Daoy (cell line): ENCODE measurements at regions not wholly inside any gene's neighbourhood (a gene's known extent, or its start where the extent isn't known, plus 50 kb on each side); places are given as distances from the start of the nearest gene placed in this dataset.
A peak's percentile ranks its signal among the peaks of the same experiment; 100 is the strongest.
"Not testable (repeated sequence)": the region's sequence is repeated elsewhere in the genome, so short reads cannot be mapped to it uniquely, and the experiment has no call there.

ENCODE experiments used
- DNase-seq: peaks from one replicate; pipeline ENCODE4 v3.0.0-alpha.2; 2015; ENCODE audit warnings: low read depth

DNA sequence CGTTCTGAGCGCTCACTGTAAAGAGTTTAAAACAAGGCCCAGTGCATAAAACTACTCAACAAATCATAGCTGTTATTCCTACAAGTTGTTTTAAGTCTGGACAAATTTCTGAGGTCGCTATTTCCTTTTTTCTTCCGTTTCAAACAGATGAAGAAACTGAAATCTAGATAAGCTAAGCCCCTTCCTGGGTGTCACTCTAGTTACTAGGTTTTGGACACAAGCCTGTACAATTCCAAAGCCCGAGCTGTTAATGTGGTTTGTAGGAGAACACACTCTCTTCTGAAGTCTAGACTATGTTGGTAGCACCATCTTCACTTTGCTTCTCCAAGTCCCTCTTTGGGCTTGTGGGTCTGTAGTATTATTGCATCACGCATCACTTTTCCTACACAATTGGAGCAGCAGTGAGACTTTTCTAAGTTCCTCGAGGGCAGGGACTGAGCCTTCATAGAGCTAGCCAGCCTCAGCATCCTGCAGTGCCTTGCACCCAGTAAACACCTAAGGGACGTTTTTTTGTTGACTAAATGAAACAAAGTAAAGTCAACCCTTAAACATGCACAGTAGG is 142.6 kb upstream of the PROK2 start:
- no peak for DNase-seq

DNA sequence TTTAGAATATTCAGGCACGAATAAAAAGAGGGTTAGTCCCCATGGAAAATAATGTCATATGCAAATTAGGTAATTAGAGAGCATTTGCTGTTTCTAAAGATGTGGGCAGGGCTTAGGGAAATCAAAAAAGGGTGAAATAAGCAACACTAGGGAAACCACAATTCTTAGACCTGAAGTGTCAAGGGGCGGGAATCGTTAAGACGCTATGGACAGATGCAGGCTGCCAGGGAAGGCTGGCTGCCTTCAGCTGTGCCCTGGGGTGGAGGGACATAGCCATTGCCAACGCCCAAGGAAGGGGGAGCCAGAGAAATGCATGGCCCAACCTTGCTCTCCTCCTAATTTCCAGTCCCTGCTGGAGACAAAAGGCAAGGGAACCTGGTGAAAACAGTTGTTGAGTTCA is 141.7 kb upstream of the PROK2 start:
- no peak for DNase-seq

DNA sequence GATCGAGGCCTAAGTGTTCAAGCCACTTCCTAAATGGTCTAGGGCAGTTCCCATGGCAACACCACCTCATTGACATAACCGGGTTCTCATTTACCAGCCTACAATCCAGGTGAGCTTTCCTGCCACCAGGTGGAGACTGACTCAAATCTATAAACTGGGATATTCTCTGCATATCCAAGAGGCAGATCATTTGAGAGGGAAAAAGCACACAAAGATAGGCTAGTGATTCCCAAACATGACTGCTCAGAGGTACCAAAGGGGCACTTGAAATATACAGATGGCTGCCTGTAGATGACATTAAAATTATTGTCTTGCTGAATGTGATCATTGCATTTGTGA is 141.3 kb upstream of the PROK2 start:
- peak; percentile 11 for DNase-seq

DNA sequence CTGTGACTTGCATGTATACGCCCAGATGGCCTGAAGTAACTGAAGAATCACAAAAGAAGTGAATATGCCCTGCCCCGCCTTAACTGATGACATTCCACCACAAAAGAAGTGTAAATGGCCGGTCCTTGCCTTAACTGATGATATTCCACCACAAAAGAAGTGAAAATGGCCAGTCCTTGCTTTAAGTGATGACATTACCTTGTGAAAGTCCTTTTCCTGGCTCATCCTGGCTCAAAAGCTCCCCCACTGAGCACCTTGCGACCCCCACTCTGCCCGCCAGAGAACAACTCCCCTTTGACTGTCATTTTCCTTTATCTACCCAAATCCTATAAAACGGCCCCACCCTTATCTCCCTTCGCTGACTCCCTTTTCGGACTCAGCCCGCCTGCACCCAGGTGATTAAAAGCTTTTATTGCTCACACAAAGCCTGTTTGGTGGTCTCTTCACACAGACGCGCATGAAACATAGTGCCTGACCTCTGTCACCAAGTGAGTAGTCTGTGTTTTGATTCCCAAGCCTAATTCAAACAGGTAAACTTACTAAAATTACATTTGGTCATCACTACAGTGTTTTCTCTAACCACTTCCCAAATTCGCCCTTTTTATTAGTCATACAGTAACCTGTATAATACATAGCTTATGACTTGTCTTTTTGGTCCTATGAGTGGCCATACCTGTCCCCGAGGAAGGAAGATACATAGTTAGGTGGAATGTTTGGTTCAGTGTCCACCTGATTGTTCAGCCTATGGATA is 140.7 kb upstream of the PROK2 start:
- not testable (repeated sequence) for DNase-seq

DNA sequence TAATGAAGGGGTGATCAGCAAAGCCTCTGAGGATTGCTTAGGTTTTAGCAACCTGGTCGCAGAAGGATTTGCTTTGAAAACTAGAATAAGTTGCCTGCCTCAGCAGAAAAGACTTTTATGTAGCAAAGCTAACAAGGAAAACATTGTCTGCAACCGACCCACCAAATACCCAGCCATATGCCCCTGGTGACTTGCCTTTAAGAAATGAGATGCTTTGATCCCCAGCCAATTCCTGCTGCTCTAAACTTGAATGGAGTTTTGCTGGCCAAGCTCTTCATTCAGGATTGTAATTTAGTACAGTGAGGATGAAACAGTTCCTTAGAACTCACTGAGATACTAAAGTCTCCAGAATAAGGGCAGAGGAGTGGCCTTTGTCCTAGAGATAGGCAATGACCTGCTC is 139.8 kb upstream of the PROK2 start:
- no peak for DNase-seq

DNA sequence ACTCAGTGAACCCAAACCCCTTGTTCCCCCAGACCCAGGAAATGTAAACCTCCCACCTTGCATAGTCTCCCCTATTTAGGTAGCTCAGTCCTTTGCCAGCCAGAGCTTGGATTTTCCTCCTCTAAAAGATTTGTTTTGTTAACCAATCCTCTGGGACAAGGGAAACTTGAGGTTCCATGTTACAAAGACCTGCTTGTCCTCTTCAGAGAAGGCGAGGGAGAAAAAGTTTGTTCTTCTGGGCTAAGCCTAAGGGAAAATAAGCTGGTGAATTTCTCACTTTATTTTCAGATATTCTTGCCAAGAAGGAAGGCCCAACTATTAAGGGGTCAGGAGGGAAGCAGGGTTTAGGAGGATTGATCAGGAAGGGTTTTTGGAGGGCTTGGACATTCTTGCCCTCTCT is 136.1 kb upstream of the PROK2 start:
- DNase-seq, result no peak

DNA sequence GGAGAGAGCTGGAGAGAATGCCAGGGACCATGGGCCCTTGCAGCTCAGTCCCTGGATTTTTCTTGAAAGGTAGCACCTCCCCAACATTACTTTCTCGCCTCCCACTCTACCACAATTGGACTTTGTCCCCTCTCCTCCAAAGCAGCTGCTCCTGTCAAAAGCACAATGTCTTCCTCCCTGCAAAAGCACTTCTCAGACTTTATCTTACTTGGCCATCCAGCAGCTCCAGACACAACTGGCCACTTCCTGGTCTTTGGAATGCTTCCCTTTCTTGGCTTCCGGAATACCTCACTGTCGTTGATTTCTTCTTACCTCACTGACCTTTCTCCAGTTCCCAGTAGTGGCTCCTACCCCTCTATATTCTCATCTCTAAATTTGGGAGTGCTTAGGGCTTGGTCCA is 134.6 kb upstream of the PROK2 start:
- DNase-seq, result no peak

DNA sequence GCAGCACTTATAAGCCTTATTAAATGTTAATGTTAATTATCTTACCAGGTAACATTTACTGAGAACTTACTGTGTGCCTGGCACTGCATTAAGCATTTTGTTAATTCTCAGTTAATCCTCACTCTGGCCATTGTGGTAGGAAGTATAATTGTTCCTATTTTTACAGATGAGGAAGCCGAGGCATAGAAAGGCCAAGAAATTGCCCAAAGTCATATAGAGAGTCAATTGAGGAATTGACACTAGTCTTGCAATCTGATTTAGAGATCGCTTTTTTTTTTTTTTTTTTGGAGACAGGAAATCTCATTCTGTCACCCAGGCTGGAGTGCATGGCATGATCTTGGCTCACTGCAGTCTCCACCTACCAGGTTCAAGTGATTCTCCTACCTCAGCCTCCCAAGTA is 132.6 kb upstream of the PROK2 start:
- DNase-seq, result no peak

DNA sequence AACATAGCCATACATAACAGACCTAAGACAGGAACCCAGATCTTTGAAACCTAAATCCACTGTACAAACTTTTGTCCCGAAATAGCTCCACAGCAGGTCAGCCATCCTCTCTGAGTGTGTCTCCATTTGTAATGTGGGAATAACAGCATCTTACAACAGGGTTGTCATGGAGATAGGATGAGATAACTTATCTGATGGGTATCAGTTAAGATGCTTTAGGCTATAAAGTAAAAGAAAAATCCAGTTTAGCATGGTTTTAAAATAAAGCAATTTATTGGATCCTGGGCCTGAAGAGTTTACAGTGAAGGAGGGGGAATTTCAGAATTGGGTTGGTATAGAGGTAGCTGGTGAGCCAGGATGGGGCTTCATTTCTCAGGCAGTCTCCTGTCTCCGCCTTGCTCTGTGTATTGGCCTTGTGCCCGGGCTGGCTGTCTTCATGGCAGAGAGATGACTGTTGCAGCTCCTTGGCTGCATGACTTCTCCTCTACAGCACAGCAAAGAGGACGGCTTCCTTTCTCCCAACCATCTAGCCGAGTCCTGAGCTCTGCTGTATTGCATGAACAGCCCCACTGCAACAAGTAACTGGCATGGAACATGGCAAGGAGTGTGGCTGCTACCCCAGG is 131.9 kb upstream of the PROK2 start:
- DNase-seq, result peak; percentile 10

DNA sequence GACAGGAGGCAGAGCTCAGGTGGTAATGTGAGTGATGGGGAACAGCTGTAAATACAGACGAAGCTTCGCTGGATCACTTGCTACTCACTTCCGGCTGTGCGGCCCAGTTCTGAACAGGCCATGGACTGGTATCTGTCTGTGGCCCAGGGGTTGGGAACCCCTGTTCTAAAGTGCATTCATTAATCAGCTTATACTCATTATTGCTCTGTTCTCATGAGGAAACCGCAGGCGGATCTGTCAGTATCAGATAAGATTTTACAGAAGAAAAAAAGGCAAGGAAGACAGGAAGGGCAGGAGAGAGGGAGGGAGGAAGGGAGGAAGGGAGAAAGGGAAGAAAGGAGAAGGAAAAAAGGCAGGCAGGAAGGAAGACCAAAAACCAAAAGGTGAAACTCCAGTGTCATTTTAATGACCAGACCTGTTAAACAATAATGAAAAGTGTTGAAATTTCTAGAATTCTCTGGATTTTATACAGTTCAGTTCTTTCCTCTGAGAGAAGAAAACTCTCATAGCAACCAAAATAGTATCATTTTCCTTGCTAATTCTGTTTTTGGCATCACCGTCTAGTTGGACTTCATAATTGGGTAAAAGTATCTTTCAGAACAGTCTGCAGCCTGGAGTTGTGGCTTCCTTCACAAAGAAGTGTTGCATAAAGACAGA is 128.0 kb upstream of the PROK2 start:
- no peak for DNase-seq

DNA sequence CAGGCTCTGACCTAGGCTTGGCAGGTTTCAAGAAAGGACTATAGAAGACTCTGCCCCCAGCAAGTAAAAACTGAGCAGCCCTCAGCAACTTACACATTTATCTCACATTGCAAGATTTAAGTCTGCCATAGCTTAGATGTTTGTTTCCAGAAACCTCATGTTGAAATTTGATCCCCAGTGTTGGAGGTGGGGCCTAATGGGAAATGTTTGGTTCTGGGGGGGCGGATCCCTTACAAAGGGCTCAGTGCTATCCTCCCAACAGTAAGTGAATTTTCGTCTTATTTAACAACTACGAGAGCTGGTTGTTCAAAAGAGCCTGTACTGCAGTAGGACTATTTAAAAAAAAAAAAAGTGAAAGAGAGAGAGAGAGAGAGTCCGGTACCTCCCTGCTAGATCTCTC is 125.2 kb upstream of the PROK2 start:
- no peak for DNase-seq

DNA sequence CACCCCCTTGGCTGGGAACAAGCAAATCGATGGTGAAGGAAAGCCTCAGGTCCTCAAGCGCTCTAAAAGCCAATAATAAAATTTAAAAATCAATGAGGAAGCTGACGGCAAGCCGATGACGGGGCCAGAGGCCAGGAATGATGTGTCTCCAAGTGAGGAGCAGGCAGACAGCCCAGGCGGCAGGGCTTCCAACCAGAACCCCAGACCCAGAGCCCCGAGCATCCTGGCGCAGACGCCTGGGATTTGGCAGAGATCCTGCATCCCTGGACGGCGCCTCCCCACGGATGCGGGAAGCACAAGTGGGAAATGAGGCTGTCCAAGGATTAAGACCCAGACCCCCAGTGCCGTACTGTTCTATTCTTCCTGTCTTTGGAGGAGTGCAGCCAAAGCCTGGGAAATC is 123.0 kb upstream of the PROK2 start:
- no peak for DNase-seq

DNA sequence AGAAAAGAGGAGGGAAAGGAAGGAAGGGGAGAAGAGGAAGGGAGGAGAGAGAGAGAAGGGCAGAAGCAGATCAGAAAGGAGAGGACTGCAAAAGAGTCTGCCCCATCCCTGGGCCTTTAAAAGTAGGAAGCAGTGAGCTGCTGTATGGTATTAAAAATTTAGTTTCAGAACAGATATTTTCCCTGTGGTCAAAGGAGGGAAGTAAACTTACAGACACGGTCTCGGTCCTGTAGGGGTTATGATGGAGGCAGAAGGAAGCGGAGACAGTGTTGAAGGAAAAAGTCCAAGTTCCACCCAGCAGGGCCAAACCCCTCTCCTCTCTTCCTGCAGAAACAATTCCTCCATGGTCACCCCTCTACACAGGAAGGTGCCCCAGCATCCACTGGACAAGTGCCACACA is 122.0 kb upstream of the PROK2 start:
- no peak for DNase-seq

DNA sequence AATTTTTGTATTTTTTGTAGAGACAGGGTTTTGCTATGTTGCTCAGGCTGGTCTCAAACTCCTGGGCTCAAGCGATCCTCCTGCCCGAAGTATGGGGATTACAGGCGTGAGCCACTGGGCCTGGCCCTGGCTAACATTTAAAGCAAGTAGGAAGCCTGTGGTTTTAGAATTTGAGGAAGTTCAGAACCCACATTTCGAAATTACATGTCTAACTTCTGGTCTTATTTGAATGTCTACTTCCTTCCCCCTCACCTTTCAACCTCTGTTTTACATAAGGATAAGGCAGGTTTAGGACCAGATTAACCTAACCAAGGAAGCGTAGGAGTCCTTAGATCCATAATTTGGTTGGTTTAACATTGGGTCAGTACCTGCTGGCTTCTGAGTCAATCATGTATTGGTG is 120.5 kb upstream of the PROK2 start:
- no peak for DNase-seq

DNA sequence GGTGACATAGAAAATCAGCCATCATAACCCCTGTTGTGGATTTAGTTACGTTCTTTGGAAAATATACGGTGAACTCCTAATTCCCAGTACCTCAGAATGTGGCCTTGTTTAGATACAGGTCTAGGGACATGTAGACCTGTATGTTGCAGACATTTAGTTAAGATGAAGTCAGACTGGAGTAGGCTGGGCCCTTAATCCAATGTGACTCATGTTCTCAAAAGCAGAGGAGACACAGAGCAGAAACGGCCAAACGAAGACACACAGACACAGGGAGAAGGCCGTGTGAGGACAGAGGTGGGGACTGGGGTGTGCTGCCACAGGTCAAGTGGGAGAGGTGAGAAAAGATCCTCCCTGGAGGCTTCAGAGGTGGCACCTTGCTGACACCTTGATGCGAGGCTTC is 119.0 kb upstream of the PROK2 start:
- no peak for DNase-seq

DNA sequence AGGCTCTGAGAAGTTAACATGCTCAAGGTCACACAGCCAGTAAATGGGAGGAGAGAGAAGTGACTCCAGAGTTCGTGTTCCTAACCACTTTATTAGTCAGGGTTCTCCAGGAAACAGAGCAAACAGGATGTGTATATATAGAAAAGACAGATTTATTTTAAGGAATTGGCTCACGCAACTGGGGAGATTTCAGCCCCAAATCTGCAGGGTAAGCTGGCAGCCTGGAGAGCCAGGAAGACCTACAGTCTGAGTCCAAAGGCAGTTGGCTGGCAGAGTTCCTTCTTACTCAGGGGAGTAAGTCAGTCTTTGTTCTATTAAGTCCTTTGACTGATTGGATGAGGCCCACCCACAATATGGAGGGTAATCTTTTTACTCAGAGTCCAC is 118.2 kb upstream of the PROK2 start:
- no peak for DNase-seq

DNA sequence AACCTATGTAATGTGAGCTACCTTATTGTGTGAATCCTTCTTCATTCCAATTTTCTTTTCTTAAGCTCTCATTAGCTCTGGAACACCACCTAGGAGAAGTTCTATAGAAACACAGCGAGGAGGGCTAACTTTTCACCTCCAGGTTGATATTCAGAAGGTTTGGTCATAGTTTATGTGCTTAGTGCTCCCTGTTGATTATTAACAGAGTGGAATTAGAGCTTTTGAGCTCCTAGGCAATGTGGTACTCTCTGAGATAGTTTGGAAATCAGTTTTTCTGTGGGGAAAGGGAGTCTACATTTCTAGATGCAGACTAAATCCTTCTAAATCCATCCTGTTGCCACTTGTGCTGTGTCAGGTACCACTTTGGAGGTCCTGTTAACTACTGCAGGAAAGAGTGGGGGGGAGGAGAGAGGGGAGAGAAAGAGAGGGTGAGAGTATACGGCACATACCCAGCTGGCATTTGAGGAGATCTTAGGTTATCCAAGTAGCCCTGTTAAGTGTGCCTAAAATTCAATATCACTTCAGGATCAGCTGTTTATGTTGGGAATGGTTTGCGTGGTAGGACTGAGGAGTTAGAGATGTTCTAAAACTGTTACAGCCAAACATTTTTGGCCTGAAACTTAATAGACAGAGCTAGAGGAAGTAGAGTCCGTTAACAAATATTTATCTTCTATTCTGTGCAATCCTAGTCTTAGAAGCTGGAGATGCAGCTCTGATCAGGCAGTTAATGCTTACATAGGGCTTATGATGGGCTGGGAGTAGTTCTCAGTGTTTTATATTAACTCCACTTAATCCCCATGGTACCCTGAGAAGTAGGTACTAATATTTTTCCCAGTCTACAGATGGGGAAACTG is 117.5 kb upstream of the PROK2 start:
- DNase-seq, result no peak

DNA sequence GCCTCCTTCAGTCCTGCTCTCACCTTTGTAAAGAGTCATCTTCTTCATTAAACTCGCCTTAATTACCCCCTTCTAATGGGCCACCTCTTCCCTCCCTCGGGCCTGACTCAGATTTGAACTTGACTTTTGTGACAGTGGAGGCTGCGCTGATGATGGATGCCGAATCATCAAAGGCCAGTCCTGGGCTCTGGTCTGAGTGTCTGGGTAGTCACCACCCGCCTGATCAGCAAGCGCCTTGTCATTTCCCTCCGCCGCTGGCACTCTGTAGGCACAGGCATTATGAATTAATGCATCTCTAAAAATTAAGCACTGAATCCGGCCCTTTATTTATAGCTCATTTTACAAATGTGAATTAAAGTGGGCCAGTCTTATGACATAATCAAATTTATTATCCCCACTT is 116.7 kb upstream of the PROK2 start:
- DNase-seq, result no peak

DNA sequence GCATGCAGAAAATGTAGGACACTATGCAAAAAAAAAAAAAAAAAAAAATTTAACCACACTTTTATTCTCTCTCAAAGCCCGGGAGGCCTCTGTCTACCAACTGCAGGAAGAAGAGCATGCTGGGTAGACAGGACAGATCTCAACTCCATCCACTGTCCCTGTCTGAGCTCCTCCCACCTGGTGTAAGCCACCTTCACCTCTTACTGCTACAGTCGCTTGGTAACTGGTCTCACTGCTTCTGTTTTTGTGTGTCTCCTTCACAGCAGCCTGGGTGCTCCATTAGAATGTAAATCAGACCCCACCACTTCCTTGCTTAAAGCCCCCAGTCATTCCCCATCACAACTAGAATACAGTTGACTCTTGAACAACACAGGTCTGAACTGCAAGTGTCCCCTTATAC is 115.1 kb upstream of the PROK2 start:
- no peak for DNase-seq

DNA sequence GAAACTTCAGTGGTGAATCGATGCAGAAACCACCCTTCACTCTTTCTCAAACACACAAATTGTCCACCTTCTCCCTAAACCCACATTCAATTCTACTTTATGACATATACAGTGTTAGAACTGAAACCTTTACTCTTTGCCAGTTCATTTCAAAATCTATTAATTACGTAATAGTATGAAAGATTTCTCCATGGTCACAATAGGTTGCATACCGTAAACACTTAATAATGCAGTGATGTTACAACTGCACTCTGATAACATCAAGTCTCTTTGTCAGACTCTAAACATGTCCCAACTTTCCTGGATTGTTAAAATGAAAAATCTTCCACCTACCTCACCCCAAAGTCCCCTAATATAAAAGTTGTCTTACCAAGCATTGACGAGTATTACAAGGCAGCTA is 111.8 kb upstream of the PROK2 start:
- DNase-seq, result no peak

DNA sequence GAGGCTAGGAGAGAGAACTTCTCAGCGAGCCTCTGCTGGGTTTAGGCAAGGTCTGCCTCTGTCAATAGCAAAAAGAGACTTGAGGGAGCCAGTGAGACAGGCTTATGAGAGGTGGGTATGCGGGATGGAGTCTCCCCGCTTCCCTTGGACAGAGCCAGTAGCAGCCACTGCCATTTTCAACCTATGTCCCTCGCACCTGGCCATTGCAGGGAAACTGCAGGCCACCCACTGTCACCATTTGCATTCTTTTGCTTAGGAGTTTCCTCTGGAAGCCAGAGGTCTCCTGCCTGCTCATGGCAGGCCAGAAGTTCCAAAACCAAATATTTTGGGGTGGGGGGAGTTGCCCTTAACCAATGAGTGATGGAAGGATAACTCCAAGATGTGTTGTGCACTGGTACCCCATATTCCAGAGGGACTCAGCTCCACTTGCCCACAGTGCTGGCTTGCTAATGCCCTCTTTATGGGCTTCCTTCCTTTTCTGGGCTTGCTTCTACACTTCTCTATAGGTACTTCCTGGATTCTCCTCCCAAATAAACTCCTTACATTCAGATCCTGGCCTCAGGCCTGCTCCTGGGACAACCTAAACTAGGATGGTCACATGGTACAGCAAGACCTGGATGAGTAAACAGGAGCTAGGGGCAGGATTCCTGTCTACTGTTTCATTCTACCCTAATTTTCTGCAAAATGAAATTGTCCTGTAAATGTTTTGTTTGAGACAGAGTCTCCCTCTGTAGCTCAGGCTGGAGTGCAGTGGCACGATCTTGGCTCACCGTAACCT is 108.9 kb upstream of the PROK2 start:
- DNase-seq, result no peak

DNA sequence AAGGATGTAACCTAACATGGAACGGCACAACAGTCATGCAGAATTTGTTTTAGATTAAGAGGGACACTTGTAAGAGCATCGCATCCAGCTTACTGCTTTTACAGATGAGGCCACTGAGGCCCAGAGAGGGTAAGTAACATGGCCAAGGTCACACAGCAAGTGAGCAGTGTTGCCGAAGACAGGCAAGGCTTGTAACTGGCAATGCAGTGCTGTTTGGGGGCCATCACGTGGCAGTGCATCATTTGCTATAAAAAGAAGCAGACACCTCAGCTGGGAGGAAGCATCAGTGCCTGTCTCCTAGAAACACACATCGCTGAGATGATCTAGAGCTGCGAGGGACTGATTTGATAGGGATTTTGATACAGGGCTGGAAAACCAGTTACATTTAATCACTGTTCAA is 108.2 kb upstream of the PROK2 start:
- no peak for DNase-seq
